HCT116 (cell line): ENCODE measurements at regions not wholly inside any gene's neighbourhood (a gene's known extent, or its start where the extent isn't known, plus 50 kb on each side); places are given as distances from the start of the nearest gene placed in this dataset.

Experiments
- ATAC-seq: fragments of 200-7000 bp; cut with Tn5 transposase; 2 replicates; pipeline ENCODE4 v1.9.1; 2020; ENCODE audit warnings: mild to moderate bottlenecking, moderate library complexity
- BruUV-seq: library from RNA; stranded (reverse); fragments of 400-500 nt; replicated peaks from 2 replicates; lab custom pipeline; 2021; lab: Mats Ljungman, UMichigan
- CTCF ChIA-PET: fragments of 300-600 bp; sonication (Branson Sonifier 250); formaldehyde crosslinking; loops from one replicate; lab custom pipeline; 2021; ENCODE audit warnings: antibody characterized with exemption; lab: Charles Lee
- POLR2A ChIA-PET: fragments of 300-600, 350-600 bp; sonication (Branson Sonifier 250); formaldehyde crosslinking; loops from one replicate; lab custom pipeline; 2021; ENCODE audit warnings: antibody characterized with exemption; lab: Charles Lee
- RAD21 ChIA-PET, 2 experiments: fragments of 300-600 bp; sonication (Branson Sonifier 250); formaldehyde crosslinking; loops; one replicate each; lab custom pipeline; 2023; ENCODE audit warnings: low total read pairs in 2 of 2; ENCODE audit not compliant: uncharacterized antibody in 2 of 2, unreplicated experiment in 2 of 2, low non-redundant PET in 1 of 2; lab: Charles Lee
- DNase-seq: peaks from one replicate; pipeline ENCODE4 v3.0.0-alpha.2; 2010; ENCODE audit warnings: low read depth, low spot score
- H2AFZ ChIP-seq: fragments of 200-600 bp; shearing (Covaris generic), sonication (generic); 2 replicates; pipeline ENCODE4 v1.6.1; 2017; ENCODE audit warnings: low read depth, mixed run types, mixed read lengths, antibody characterized with exemption, low read length; ENCODE audit not compliant: poor library complexity, severe bottlenecking
- H3K27ac ChIP-seq: 2 replicates; pipeline ENCODE4 v1.5.1; 2012; ENCODE audit warnings: low read depth, low read length
- H3K27me3 ChIP-seq: fragments of 200-600 bp; sonication (generic); 2 replicates; pipeline ENCODE4 v1.6.1; 2016; ENCODE audit warnings: mixed run types, low read length, mixed read lengths; ENCODE audit not compliant: insufficient read depth
- H3K36me3 ChIP-seq, 2 experiments: fragments of 200-500 bp in 1 of 2; fragments of 200-600 bp in 1 of 2; sonication (Bioruptor generic) in 1 of 2; sonication (generic) in 1 of 2; 2 replicates each; pipeline versions ENCODE4 v1.5.1 to v1.6.1; 2014 to 2016; ENCODE audit warnings: low read length in 2 of 2, inconsistent platforms in 1 of 2, mixed read lengths in 1 of 2, mixed run types in 1 of 2; ENCODE audit not compliant: insufficient read depth in 2 of 2, control insufficient read depth in 1 of 2
- H3K4me1 ChIP-seq, 2 experiments: fragments of 200-600 bp in 1 of 2; sonication (generic) in 1 of 2; 2 replicates each; pipeline versions ENCODE4 v1.5.1 to v1.6.1; 2012 to 2017; ENCODE audit warnings: low read length in 2 of 2, inconsistent platforms in 1 of 2, mild to moderate bottlenecking in 1 of 2, mixed read lengths in 1 of 2, mixed run types in 1 of 2, moderate library complexity in 1 of 2; ENCODE audit not compliant: insufficient read depth in 2 of 2, control insufficient read depth in 1 of 2
- H3K4me2 ChIP-seq: fragments of 200-600 bp; sonication (generic); 2 replicates; pipeline ENCODE4 v1.6.1; 2017; ENCODE audit warnings: mixed run types, low read length, mixed read lengths
- H3K4me3 ChIP-seq, 2 experiments: fragments of 200-600 bp in 1 of 2; sonication (generic) in 1 of 2; replicated peaks in 1 of 2; 2 replicates each; pipeline ENCODE4 v1.5.1; 2011 to 2016; ENCODE audit warnings: low read length in 2 of 2, control low read depth in 1 of 2, low read depth in 1 of 2, mild to moderate bottlenecking in 1 of 2, mixed read lengths in 1 of 2, mixed run types in 1 of 2
- H3K79me2 ChIP-seq: fragments of 200-600 bp; sonication (generic); 2 replicates; pipeline ENCODE4 v1.6.1; 2017; ENCODE audit warnings: mild to moderate bottlenecking, mixed run types, low read length, moderate library complexity, mixed read lengths; ENCODE audit not compliant: insufficient read depth
- H3K9ac ChIP-seq: fragments of 200-600 bp; sonication (generic); 2 replicates; pipeline ENCODE4 v1.6.1; 2016; ENCODE audit warnings: low read length, mixed read lengths
- H3K9me2 ChIP-seq: fragments of 200-600 bp; sonication (generic), shearing (Covaris generic); 2 replicates; pipeline ENCODE4 v1.6.1; 2017; ENCODE audit warnings: mixed run types, mild to moderate bottlenecking, moderate library complexity; ENCODE audit not compliant: insufficient read depth
- H3K9me3 ChIP-seq, 2 experiments: fragments of 200-500 bp in 1 of 2; fragments of 200-600 bp in 1 of 2; sonication (Bioruptor generic) in 1 of 2; sonication (generic) in 1 of 2; 2 replicates each; pipeline ENCODE4 v1.6.1; 2014 to 2017; ENCODE audit warnings: low read length in 2 of 2, mixed read lengths in 2 of 2, inconsistent platforms in 1 of 2, low read depth in 1 of 2, mild to moderate bottlenecking in 1 of 2, mixed run types in 1 of 2, moderate library complexity in 1 of 2; ENCODE audit not compliant: control insufficient read depth in 1 of 2, insufficient read depth in 1 of 2
- H4K20me1 ChIP-seq: fragments of 200-600 bp; sonication (generic), shearing (Covaris generic); 2 replicates; pipeline ENCODE4 v1.6.1; 2017; ENCODE audit warnings: mixed run types, mild to moderate bottlenecking, moderate library complexity; ENCODE audit not compliant: insufficient read depth
- CBX3 ChIP-seq: IDR thresholded peaks from 2 replicates; pipeline ENCODE4 v1.6.1; 2012; ENCODE audit warnings: low read depth
- CEBPB ChIP-seq: IDR thresholded peaks from 2 replicates; pipeline ENCODE4 v1.6.1; 2012; ENCODE audit warnings: low read depth
- EGR1 ChIP-seq: IDR thresholded peaks from 2 replicates; pipeline ENCODE4 v1.6.1; 2012; ENCODE audit warnings: low read depth
- EZH2phosphoT487 ChIP-seq: fragments of 200-600 bp; IDR thresholded peaks from 2 replicates; pipeline ENCODE4 v1.6.1; 2018; ENCODE audit warnings: antibody characterized with exemption, borderline replicate concordance
- JUND ChIP-seq: IDR thresholded peaks from 2 replicates; pipeline ENCODE4 v1.6.1; 2012
- POLR2A ChIP-seq: IDR thresholded peaks from 2 replicates; pipeline ENCODE4 v1.7.0; 2011; ENCODE audit warnings: borderline replicate concordance; ENCODE audit not compliant: insufficient read depth, insufficient read length; ENCODE audit errors: extremely low read depth
- SP1 ChIP-seq: IDR thresholded peaks from 2 replicates; pipeline ENCODE4 v1.6.1; 2012; ENCODE audit warnings: low read depth
- ZNF274 ChIP-seq: fragments of 200-500 bp; sonication (Bioruptor generic); IDR thresholded peaks from 2 replicates; pipeline ENCODE4 v1.6.1; 2014; ENCODE audit warnings: mild to moderate bottlenecking, low read depth, low read length, inconsistent platforms
- intact Hi-C: fragments of 100-400 bp; cut with micrococcal nuclease; formaldehyde crosslinking; loops from 2 replicates; pipeline ENCODE4 v1.10.0; 2022
- TF ChIP-seq, protein P1 (sequence below): IDR thresholded peaks from 2 replicates; pipeline ENCODE4 v1.6.1; 2012
- TF ChIP-seq, protein P2 (sequence below): IDR thresholded peaks from 2 replicates; pipeline ENCODE4 v1.6.1; 2012
- TF ChIP-seq, protein P3 (sequence below), 3 experiments: fragments of 200-600 bp in 1 of 3; sonication (generic) in 1 of 3; IDR thresholded peaks in 2 of 3; conservative IDR thresholded peaks in 1 of 3; 2 replicates each; pipeline ENCODE4 v1.5.1; 2012 to 2017; ENCODE audit warnings: low read depth in 2 of 3, low read length in 2 of 3, antibody characterized with exemption in 1 of 3, borderline replicate concordance in 1 of 3, control low read depth in 1 of 3, mild to moderate bottlenecking in 1 of 3, mixed read lengths in 1 of 3, mixed run types in 1 of 3, moderate library complexity in 1 of 3; ENCODE audit not compliant: insufficient read depth in 1 of 3
- TF ChIP-seq, protein P4 (sequence below): IDR thresholded peaks from 2 replicates; pipeline ENCODE4 v1.6.1; 2012; ENCODE audit warnings: low read depth

DNA sequence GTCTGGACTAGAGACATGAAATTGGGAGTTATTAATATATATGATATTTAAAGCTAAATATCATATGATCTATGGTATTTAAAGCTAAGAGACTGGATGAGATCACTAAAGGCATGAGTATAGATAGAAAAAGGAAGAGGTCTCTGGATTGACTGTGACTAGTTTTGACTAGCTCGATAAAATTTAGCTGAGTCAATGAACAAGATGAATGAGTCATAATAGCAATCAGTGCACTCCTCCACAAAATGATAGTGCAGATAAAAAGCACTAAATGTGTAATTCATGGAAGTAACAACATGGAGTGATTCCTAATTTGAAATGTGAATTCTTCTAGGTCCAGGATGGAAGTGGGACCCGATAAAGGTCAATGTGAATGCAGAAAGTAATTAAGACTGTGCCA is 127.4 kb downstream of the PFDN4 start:
- no peaks in the 10 kb centered on the region; the same call in 1 of the 2 replicates for H3K27me3 ChIP-seq
- ChIA-PET CTCF (no interaction called here), RAD21 (no interaction called here), POLR2A (no interaction called here)
- ATAC-seq = no peak
- H3K9me2 ChIP-seq = no peaks in the 10 kb centered on the region
- H4K20me1 ChIP-seq = no peaks in the 10 kb centered on the region
- H2AFZ ChIP-seq = no peak overlapping the region
- intact Hi-C loops = no loop called here
- no peak for DNase-seq
- TF ChIP-seq JUND = no peak
- TF ChIP-seq CEBPB = no peak
- TF ChIP-seq, protein P1, sequence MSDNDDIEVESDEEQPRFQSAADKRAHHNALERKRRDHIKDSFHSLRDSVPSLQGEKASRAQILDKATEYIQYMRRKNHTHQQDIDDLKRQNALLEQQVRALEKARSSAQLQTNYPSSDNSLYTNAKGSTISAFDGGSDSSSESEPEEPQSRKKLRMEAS = no peak
- TF ChIP-seq, protein P2, sequence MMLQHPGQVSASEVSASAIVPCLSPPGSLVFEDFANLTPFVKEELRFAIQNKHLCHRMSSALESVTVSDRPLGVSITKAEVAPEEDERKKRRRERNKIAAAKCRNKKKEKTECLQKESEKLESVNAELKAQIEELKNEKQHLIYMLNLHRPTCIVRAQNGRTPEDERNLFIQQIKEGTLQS = no peak
- TF ChIP-seq ZNF274 = no peak
- no peak for TF ChIP-seq EGR1
- no peak for TF ChIP-seq SP1
- TF ChIP-seq, protein P3, sequence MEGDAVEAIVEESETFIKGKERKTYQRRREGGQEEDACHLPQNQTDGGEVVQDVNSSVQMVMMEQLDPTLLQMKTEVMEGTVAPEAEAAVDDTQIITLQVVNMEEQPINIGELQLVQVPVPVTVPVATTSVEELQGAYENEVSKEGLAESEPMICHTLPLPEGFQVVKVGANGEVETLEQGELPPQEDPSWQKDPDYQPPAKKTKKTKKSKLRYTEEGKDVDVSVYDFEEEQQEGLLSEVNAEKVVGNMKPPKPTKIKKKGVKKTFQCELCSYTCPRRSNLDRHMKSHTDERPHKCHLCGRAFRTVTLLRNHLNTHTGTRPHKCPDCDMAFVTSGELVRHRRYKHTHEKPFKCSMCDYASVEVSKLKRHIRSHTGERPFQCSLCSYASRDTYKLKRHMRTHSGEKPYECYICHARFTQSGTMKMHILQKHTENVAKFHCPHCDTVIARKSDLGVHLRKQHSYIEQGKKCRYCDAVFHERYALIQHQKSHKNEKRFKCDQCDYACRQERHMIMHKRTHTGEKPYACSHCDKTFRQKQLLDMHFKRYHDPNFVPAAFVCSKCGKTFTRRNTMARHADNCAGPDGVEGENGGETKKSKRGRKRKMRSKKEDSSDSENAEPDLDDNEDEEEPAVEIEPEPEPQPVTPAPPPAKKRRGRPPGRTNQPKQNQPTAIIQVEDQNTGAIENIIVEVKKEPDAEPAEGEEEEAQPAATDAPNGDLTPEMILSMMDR (IDR thresholded peaks at IDR 0.05 in 2 of 3, conservative IDR thresholded peaks at IDR 0.05 in 1 of 3; ENCODE audit: borderline replicate concordance in 1 of 3, insufficient read depth in 1 of 3, low read depth in 2 of 3, low read length in 2 of 3) = no peak
- TF ChIP-seq EZH2phosphoT487 = no peak
- no peak for TF ChIP-seq POLR2A
- TF ChIP-seq, protein P4, sequence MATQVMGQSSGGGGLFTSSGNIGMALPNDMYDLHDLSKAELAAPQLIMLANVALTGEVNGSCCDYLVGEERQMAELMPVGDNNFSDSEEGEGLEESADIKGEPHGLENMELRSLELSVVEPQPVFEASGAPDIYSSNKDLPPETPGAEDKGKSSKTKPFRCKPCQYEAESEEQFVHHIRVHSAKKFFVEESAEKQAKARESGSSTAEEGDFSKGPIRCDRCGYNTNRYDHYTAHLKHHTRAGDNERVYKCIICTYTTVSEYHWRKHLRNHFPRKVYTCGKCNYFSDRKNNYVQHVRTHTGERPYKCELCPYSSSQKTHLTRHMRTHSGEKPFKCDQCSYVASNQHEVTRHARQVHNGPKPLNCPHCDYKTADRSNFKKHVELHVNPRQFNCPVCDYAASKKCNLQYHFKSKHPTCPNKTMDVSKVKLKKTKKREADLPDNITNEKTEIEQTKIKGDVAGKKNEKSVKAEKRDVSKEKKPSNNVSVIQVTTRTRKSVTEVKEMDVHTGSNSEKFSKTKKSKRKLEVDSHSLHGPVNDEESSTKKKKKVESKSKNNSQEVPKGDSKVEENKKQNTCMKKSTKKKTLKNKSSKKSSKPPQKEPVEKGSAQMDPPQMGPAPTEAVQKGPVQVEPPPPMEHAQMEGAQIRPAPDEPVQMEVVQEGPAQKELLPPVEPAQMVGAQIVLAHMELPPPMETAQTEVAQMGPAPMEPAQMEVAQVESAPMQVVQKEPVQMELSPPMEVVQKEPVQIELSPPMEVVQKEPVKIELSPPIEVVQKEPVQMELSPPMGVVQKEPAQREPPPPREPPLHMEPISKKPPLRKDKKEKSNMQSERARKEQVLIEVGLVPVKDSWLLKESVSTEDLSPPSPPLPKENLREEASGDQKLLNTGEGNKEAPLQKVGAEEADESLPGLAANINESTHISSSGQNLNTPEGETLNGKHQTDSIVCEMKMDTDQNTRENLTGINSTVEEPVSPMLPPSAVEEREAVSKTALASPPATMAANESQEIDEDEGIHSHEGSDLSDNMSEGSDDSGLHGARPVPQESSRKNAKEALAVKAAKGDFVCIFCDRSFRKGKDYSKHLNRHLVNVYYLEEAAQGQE = no peak
- TF ChIP-seq CBX3 = no peak
- TF ChIP-seq, all 23 proteins: peak for 0
- H3K36me3 ChIP-seq = no peaks in the 10 kb centered on the region
- H3K4me3 ChIP-seq = no peak overlapping the region
- no peak overlapping the region for H3K4me2 ChIP-seq
- BruUV-seq = no TSS peak
- H3K79me2 ChIP-seq = no peaks in the 10 kb centered on the region
- H3K4me1 ChIP-seq = no peaks in the 10 kb centered on the region; a peak in 1 of 4 replicates
- no peak overlapping the region for H3K27ac ChIP-seq
- no peak overlapping the region for H3K9ac ChIP-seq
- no peaks in the 10 kb centered on the region for H3K9me3 ChIP-seq
